CD4-positive, alpha-beta T cell (primary cell): ENCODE measurements at regions not wholly inside any gene's neighbourhood (a gene's known extent, or its start where the extent isn't known, plus 50 kb on each side); places are given as distances from the start of the nearest gene placed in this dataset.

ENCODE experiments used
- ATAC-seq: fragments of 200-7000 bp; cut with Tn5 transposase; one replicate; pipeline ENCODE4 v1.10.0; 2022; ENCODE audit warnings: mild to moderate bottlenecking; ENCODE audit not compliant: poor library complexity
- CTCF ChIA-PET: fragments of 350-600 bp; sonication (Branson Sonifier 250); formaldehyde crosslinking; loops from one replicate; lab custom pipeline; 2021; ENCODE audit warnings: antibody characterized with exemption, inconsistent platforms; lab: Charles Lee
- POLR2A ChIA-PET: fragments of 350-600 bp; sonication (Branson Sonifier 250); formaldehyde crosslinking; loops from one replicate; lab custom pipeline; 2021; ENCODE audit warnings: antibody characterized with exemption, inconsistent platforms; lab: Charles Lee
- DNase-seq, 14 experiments: peaks; one replicate each; pipeline ENCODE4 v3.0.0-alpha.2; 2013 to 2020; ENCODE audit warnings: mixed read lengths in 2 of 14
- H3K27ac ChIP-seq, 2 donors: one replicate each; pipeline versions ENCODE4 v1.5.1 to v1.7.0; 2013; ENCODE audit warnings: low read length in 2 of 2, low read depth in 1 of 2, mild to moderate bottlenecking in 1 of 2
- H3K27me3 ChIP-seq, 2 experiments: 1 replicate in 1 of 2; 2 replicates in 1 of 2; pipeline versions ENCODE4 v1.6.1 to v1.7.0; 2013; ENCODE audit warnings: low read length in 2 of 2, control low read depth in 1 of 2, mild to moderate bottlenecking in 1 of 2, moderate library complexity in 1 of 2; ENCODE audit not compliant: insufficient read depth in 2 of 2, control insufficient read depth in 1 of 2
- H3K36me3 ChIP-seq: one replicate; pipeline ENCODE4 v1.6.1; 2013; ENCODE audit warnings: low read length, control low read depth; ENCODE audit not compliant: insufficient read depth
- H3K4me1 ChIP-seq: one replicate; pipeline ENCODE4 v1.6.1; 2013; ENCODE audit warnings: low read length, control low read depth; ENCODE audit not compliant: insufficient read depth
- H3K4me3 ChIP-seq: one replicate; pipeline ENCODE4 v1.5.1; 2013; ENCODE audit warnings: mild to moderate bottlenecking, low read length, moderate library complexity
- H3K9me3 ChIP-seq, 2 experiments: 1 replicate in 1 of 2; 2 replicates in 1 of 2; pipeline versions ENCODE4 v1.6.1 to v1.7.0; 2013; ENCODE audit warnings: low read length in 2 of 2, mild to moderate bottlenecking in 2 of 2, control low read depth in 1 of 2, moderate library complexity in 1 of 2; ENCODE audit not compliant: control insufficient read depth in 1 of 2, insufficient read depth in 1 of 2
- H3K27ac Mint-ChIP-seq: one replicate; pipeline ENCODE4 v1.8.0; 2020; ENCODE audit warnings: mixed read lengths
- H3K27me3 Mint-ChIP-seq: one replicate; pipeline ENCODE4 v1.8.0; 2021; ENCODE audit warnings: mixed read lengths
- H3K36me3 Mint-ChIP-seq: one replicate; pipeline ENCODE4 v1.8.0; 2021; ENCODE audit warnings: low read depth, mixed read lengths
- H3K4me1 Mint-ChIP-seq: one replicate; pipeline ENCODE4 v1.8.0; 2021; ENCODE audit warnings: low read depth, mixed read lengths
- H3K4me3 Mint-ChIP-seq: one replicate; pipeline ENCODE4 v1.8.0; 2020; ENCODE audit warnings: mild to moderate bottlenecking, mixed read lengths
- H3K9me3 Mint-ChIP-seq: one replicate; pipeline ENCODE4 v1.8.0; 2020; ENCODE audit warnings: mixed read lengths
- CTCF ChIP-seq: fragments of 200-600 bp; IDR thresholded peaks from one replicate; pipeline ENCODE4 v1.8.0; 2022; ENCODE audit warnings: antibody characterized with exemption, mild to moderate bottlenecking
- intact Hi-C, 2 experiments: fragments of 100-400 bp; cut with DNase I in 1 of 2; cut with micrococcal nuclease in 1 of 2; formaldehyde crosslinking; loops; one replicate each; pipeline versions ENCODE4 v1.15.1 to v1.9.0; 2023 to 2025; cut with DNase I, micrococcal nuclease

- H3K4me3 Mint-ChIP-seq = peak overlapping the region; percentile 90
- Histone ChIP-seq H3K27me3 (peaks cover 8 to 13% of the 10 kb centered on the region in 2 experiments), H3K4me3 (no peak overlapping the region), H3K4me1 (peaks cover 27% of the 10 kb centered on the region), H3K36me3 (no peaks in the 10 kb centered on the region), H3K9me3 (no peaks in the 10 kb centered on the region), H3K27ac (no peak overlapping the region)
- peaks cover 14% of the 10 kb centered on the region for H3K27me3 Mint-ChIP-seq
- no peak for DNase-seq
- peak overlapping the region; percentile 61 for H3K27ac Mint-ChIP-seq
- CTCF ChIA-PET = interaction anchor here (4.0 kb wide), 1 partner anchor 20 kb away, joined by 24 read pairs; no protein-coding TSS in a partner anchor
- H3K9me3 Mint-ChIP-seq = no peaks in the 10 kb centered on the region
- POLR2A ChIA-PET = interaction anchor here (3.1 kb wide), 1 partner anchor 374 kb away, joined by 46 read pairs; no protein-coding TSS in a partner anchor
- no peaks in the 10 kb centered on the region for H3K36me3 Mint-ChIP-seq
- intact Hi-C loops = loop anchor here in 1 of 2 experiments (5.0 kb wide), 1 partner anchor 97 kb away; the partner anchor contains the start of gene SOD1
- peaks cover 29% of the 10 kb centered on the region for H3K4me1 Mint-ChIP-seq
- TF ChIP-seq CTCF = no peak
- ATAC-seq = no peak
Observed at GRCh38 chr21:31560479-31560878, 99.0 kb upstream of the SOD1 start.

GRCh38 chr21:31559368-31560119, 99.9 kb upstream of the SOD1 start:
- Mint-ChIP-seq H3K27me3 (peaks cover 18% of the 10 kb centered on the region), H3K9me3 (no peaks in the 10 kb centered on the region), H3K36me3 (no peaks in the 10 kb centered on the region), H3K4me1 (peaks cover 39% of the 10 kb centered on the region), H3K27ac (peak overlapping the region; percentile 61), H3K4me3 (peak overlapping the region; percentile 90)
- DNase-seq (peak; percentile 82 to 94 (median 92)), ATAC-seq (peak; percentile 78)
- no peak for TF ChIP-seq CTCF
- Histone ChIP-seq H3K27ac (no peak overlapping the region), H3K4me1 (peaks cover 30% of the 10 kb centered on the region), H3K36me3 (no peaks in the 10 kb centered on the region), H3K27me3 (peaks cover 11 to 16% of the 10 kb centered on the region in 2 experiments), H3K9me3 (no peaks in the 10 kb centered on the region), H3K4me3 (peak overlapping the region; percentile 61)
- intact Hi-C loops = loop anchor here (2.0 to 5.0 kb wide), 4 partner anchors 98 to 377 kb away; partner anchors contain the start of gene SOD1 (in 1 of the 2)
- POLR2A ChIA-PET = interaction anchor here (0.6 to 3.1 kb wide), 28 partner anchors 11 to 427 kb away, joined by 3 to 46 read pairs (median 4); partner anchors contain the start of gene SOD1
- CTCF ChIA-PET = interaction anchor here (0.5 to 4.0 kb wide), 7 partner anchors 12 to 384 kb away, joined by 3 to 24 read pairs (median 3); no protein-coding TSS in a partner anchor

GRCh38 chr21:31558962-31559367, 100.5 kb upstream of the SOD1 start:
- H3K9me3 ChIP-seq = no peaks in the 10 kb centered on the region
- Mint-ChIP-seq H3K4me3 (peak overlapping the region; percentile 90), H3K27me3 (peaks cover 18% of the 10 kb centered on the region), H3K36me3 (no peaks in the 10 kb centered on the region), H3K4me1 (peaks cover 43% of the 10 kb centered on the region), H3K9me3 (no peaks in the 10 kb centered on the region), H3K27ac (peak overlapping the region; percentile 51)
- H3K4me3 ChIP-seq = peak overlapping the region; percentile 61
- DNase-seq (peak; percentile 81 to 95 (median 88)), ATAC-seq (peak; percentile 85)
- peaks cover 36% of the 10 kb centered on the region for H3K4me1 ChIP-seq
- H3K27ac ChIP-seq = no peak overlapping the region
- intact Hi-C loops = loop anchor here (2.0 to 5.0 kb wide), 3 partner anchors 212 to 377 kb away; no protein-coding TSS in a partner anchor
- peaks cover 11 to 16% of the 10 kb centered on the region in 2 experiments for H3K27me3 ChIP-seq
- CTCF ChIA-PET = interaction anchor here (0.7 to 4.0 kb wide), 8 partner anchors 15 to 396 kb away, joined by 3 to 24 read pairs (median 3); no protein-coding TSS in a partner anchor
- no peak for TF ChIP-seq CTCF
- H3K36me3 ChIP-seq = no peaks in the 10 kb centered on the region
- POLR2A ChIA-PET = interaction anchor here (0.6 to 3.1 kb wide), 30 partner anchors 10 to 426 kb away, joined by 3 to 46 read pairs (median 4); partner anchors contain the start of gene SOD1
